ENCODE measurements at regions not wholly inside any gene's neighbourhood (a gene's known extent, or its start where the extent isn't known, plus 50 kb on each side); places are given as distances from the start of the nearest gene placed in this dataset.

DNA sequence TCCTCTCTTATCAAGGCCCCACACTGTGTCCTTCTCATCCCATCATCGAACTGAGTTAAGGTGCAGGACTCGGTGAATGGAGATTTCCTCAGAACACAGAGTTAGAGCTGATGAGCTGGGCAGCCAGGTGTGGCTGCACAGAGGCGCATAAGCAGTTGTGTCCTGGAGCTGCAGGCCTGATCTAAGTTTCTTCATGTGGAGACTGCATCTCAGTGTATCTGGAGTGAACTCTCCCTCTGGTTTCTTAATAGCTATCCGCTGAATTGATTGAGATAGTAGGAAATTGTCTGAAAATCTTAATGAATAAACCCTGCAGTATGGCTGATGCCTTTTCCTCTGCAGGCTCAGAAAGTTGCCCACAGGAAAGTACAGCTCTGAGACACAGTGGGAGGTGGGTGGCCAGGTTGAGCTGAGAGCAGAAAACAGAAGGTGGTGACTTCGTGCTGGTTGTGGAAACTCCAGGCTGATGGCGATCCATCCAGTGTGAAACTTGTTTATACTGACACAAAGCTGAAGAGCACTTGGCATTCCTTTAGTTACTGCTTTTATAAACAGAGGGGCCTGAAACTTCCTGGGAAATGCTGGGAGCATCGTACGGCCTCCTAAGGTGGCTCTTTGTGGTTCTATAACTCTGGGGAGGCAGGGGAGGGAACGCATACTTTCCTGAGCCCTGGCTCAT lies 67.4 kb upstream of the F3 start:
- no peak overlapping the region for H3K4me3 ChIP-seq (replicated peaks; ENCODE audit: low read depth, low read length)
- TF ChIP-seq, protein P1, sequence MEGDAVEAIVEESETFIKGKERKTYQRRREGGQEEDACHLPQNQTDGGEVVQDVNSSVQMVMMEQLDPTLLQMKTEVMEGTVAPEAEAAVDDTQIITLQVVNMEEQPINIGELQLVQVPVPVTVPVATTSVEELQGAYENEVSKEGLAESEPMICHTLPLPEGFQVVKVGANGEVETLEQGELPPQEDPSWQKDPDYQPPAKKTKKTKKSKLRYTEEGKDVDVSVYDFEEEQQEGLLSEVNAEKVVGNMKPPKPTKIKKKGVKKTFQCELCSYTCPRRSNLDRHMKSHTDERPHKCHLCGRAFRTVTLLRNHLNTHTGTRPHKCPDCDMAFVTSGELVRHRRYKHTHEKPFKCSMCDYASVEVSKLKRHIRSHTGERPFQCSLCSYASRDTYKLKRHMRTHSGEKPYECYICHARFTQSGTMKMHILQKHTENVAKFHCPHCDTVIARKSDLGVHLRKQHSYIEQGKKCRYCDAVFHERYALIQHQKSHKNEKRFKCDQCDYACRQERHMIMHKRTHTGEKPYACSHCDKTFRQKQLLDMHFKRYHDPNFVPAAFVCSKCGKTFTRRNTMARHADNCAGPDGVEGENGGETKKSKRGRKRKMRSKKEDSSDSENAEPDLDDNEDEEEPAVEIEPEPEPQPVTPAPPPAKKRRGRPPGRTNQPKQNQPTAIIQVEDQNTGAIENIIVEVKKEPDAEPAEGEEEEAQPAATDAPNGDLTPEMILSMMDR (IDR thresholded peaks at IDR 0.05; ENCODE audit: low read length, missing control alignments): no peak
- no peak for DNase-seq (ENCODE audit: low read depth)

DNA sequence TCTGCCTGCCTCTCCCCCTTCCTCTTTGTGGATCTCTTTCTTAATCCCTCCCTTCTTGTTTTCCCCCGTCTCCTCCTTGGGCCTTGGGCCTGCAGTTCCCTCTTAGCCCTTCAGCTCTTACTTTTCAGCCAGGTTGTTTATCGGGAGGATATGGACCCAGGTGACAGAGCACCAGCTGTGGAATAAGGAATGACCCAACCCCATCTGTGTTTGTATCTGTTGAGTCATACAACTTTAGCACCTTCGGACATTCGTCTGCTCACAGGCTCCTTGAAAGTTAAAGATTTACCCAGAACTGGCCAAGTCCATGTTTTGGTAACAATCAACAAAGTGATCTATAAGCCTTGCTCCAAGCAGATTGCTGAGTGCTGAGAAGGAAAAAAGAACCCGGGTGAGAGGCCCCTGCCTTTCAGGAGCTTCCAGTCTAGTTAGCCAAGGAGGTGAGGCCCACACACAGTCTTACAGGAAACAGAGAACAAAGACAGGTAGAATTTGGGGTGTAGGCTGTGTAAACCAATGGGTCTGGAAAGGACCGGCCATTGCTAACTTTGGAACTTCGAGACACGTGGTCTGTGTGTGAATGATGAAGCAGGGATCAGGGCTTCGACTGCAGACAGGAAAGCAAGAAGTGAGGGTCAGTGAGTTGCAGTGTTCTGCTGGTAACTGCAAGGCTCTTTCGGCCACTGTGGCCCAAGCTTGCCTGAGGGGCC lies 66.7 kb upstream of the F3 start:
- DNase-seq (ENCODE audit: low read depth): no peak
- TF ChIP-seq, protein P1 (IDR thresholded peaks at IDR 0.05; ENCODE audit: low read length, missing control alignments): no peak
- H3K4me3 ChIP-seq (replicated peaks; ENCODE audit: low read depth, low read length): no peak overlapping the region

DNA sequence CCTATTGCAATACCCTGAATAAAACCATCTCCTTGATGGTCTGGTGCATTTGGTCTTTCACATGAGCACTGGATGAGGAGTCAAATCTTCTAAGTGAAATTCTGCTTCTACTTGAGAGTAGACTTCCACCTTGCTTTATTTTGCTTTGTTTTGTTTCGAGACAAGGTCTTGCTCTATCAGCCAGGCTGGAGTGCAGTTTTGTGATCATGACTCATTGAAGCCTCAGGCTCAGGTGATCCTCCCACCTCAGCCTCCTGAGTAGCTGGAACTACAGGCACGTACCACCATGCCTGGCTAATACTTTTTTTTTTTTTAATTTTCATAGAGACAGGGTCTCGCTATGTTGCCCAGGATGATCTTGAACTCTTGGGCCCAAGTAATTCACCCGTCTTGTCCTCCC lies 65.8 kb upstream of the F3 start:
- no peak for DNase-seq (ENCODE audit: low read depth)
- TF ChIP-seq, protein P1 (IDR thresholded peaks at IDR 0.05; ENCODE audit: low read length, missing control alignments): no peak

GRCh38 chr1:94606471-94606870 lies 64.9 kb upstream of the F3 start:
- no peak overlapping the region for H3K4me3 ChIP-seq (replicated peaks; ENCODE audit: low read depth, low read length)
- no peak for DNase-seq (ENCODE audit: low read depth)
- TF ChIP-seq, protein P1 (IDR thresholded peaks at IDR 0.05; ENCODE audit: low read length, missing control alignments): no peak

More for the DNA sequence above, 65.8 kb upstream of the F3 start:
- H3K4me3 ChIP-seq (replicated peaks; ENCODE audit: low read depth, low read length): no peak overlapping the region

DNA sequence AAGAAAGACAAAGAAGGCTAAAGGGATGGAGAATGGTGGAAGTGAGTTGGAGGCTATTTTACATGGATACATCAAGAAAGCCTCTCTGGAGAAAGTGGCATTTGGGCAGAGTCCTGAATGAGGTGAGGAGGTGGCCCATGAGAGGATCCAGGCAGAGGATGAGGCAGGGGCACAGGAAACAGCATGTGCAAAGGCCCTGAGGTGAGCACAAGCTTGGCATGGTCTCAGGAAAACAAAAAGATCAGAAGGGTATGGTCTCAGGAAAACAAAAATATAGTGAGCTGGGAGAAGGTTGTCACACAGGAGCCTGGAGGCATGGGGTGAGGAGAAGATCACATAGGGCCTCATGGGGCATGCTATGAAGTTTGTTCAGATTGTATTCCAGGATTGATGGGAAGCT lies 62.1 kb upstream of the F3 start:
- H3K4me3 ChIP-seq (replicated peaks; ENCODE audit: low read depth, low read length): no peak overlapping the region
- DNase-seq (ENCODE audit: low read depth): no peak
- TF ChIP-seq, protein P1 (IDR thresholded peaks at IDR 0.05; ENCODE audit: low read length, missing control alignments): no peak

DNA sequence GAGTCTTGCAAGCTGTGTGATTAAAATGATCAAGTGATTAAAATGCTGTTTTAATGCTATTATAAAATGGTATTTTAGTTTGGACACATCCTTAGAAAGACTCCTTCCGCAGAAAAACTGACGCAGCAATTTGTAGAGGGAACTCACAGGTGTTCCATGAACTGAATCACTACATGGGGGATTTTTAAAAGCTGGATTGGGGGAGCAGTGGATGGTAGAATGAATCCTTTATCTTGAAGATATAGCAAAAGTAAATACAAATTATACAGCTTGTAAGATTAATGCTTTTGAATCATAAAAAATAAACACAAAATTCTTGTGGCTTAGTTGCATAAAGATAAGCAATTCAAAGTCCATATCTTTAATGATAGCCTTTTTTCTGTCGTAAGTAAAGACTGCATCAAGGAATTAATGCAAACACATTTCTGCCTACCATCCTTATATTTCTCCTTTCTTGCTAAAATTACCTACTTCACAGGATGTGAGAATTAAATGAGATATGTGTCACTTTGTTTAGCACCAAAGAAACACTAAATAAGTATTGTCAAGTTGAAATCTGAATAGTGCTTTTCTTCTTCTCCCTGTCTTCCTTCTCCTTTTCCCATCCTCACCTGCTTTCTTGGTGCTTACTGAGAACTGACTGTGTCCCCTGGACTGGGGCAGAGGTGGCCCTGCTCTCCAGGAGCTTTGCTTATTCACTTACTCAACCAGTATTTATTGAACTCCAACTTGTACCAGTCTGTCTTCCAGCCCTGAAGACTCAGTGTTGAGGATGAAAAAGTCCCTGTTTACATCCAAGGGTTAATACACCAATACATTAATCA lies 61.5 kb upstream of the F3 start:
- DNase-seq (ENCODE audit: low read depth): no peak
- H3K4me3 ChIP-seq (replicated peaks; ENCODE audit: low read depth, low read length): no peak overlapping the region
- TF ChIP-seq, protein P1 (IDR thresholded peaks at IDR 0.05; ENCODE audit: low read length, missing control alignments): no peak

Measured in fibroblast of pulmonary artery (primary cell).